ENCODE measurements at regions not wholly inside any gene's neighbourhood (a gene's known extent, or its start where the extent isn't known, plus 50 kb on each side); places are given as distances from the start of the nearest gene placed in this dataset.

GRCh38 chr13:95474992-95475391 lies 77.5 kb upstream of the CLDN10 start:
- H3K4me1 ChIP-seq (ENCODE audit: control insufficient read depth, insufficient read depth, low read length), result peaks cover 5% of the 10 kb centered on the region
- H3K27ac ChIP-seq (ENCODE audit: low read length), result no peak overlapping the region
- H3K9me3 ChIP-seq (replicated peaks; ENCODE audit: control insufficient read depth, low read depth, low read length), result no peaks in the 10 kb centered on the region
- peaks cover 5% of the 10 kb centered on the region for H3K27me3 ChIP-seq (ENCODE audit: control insufficient read depth, insufficient read depth, low read length)
- no peak overlapping the region for H3K4me3 ChIP-seq (ENCODE audit: low read length)
- DNase-seq, result no peak
- H3K36me3 ChIP-seq (ENCODE audit: control insufficient read depth, insufficient read depth, low read length), result no peaks in the 10 kb centered on the region
- WGBS (ENCODE audit: insufficient coverage), result 70% methylated on average over 1 of the region's 3 CpGs

- H3K9me3 ChIP-seq (replicated peaks; ENCODE audit: control insufficient read depth, low read depth, low read length), result no peaks in the 10 kb centered on the region
- H3K4me3 ChIP-seq (ENCODE audit: low read length), result no peak overlapping the region
- no peaks in the 10 kb centered on the region for H3K36me3 ChIP-seq (ENCODE audit: control insufficient read depth, insufficient read depth, low read length)
- H3K27ac ChIP-seq (ENCODE audit: low read length), result no peak overlapping the region
- peaks cover 5% of the 10 kb centered on the region for H3K27me3 ChIP-seq (ENCODE audit: control insufficient read depth, insufficient read depth, low read length)
- peaks cover 5% of the 10 kb centered on the region for H3K4me1 ChIP-seq (ENCODE audit: control insufficient read depth, insufficient read depth, low read length)
- DNase-seq, result no peak
- WGBS (ENCODE audit: insufficient coverage), result 71% methylated on average over 6 of the region's 6 CpGs
Observed at GRCh38 chr13:95477187-95477586, 75.3 kb upstream of the CLDN10 start.

- WGBS (ENCODE audit: insufficient coverage), result no CpG with 5 or more reads among the region's 2 CpGs
- Histone ChIP-seq H3K4me3 (ENCODE audit: low read length) (no peak overlapping the region), H3K27me3 (ENCODE audit: control insufficient read depth, insufficient read depth, low read length) (peaks cover 3% of the 10 kb centered on the region), H3K9me3 (replicated peaks; ENCODE audit: control insufficient read depth, low read depth, low read length) (no peaks in the 10 kb centered on the region), H3K4me1 (ENCODE audit: control insufficient read depth, insufficient read depth, low read length) (peaks cover 5% of the 10 kb centered on the region), H3K27ac (ENCODE audit: low read length) (no peak overlapping the region), H3K36me3 (ENCODE audit: control insufficient read depth, insufficient read depth, low read length) (no peaks in the 10 kb centered on the region)
- no peak for DNase-seq
Observed at GRCh38 chr13:95479731-95480130, 72.8 kb upstream of the CLDN10 start.

GRCh38 chr13:95480131-95480545 lies 72.4 kb upstream of the CLDN10 start:
- no peak overlapping the region for H3K4me3 ChIP-seq (ENCODE audit: low read length)
- WGBS (ENCODE audit: insufficient coverage), result no CpG with 5 or more reads among the region's 7 CpGs
- peak; percentile 42 for DNase-seq
- H3K27me3 ChIP-seq (ENCODE audit: control insufficient read depth, insufficient read depth, low read length), result peaks cover 3% of the 10 kb centered on the region
- H3K4me1 ChIP-seq (ENCODE audit: control insufficient read depth, insufficient read depth, low read length), result peaks cover 5% of the 10 kb centered on the region
- H3K9me3 ChIP-seq (replicated peaks; ENCODE audit: control insufficient read depth, low read depth, low read length), result no peaks in the 10 kb centered on the region
- no peaks in the 10 kb centered on the region for H3K36me3 ChIP-seq (ENCODE audit: control insufficient read depth, insufficient read depth, low read length)
- no peak overlapping the region for H3K27ac ChIP-seq (ENCODE audit: low read length)

- WGBS (ENCODE audit: insufficient coverage), result no CpG with 5 or more reads among the region's 7 CpGs
- H3K27ac ChIP-seq (ENCODE audit: low read length), result no peak overlapping the region
Observed at GRCh38 chr13:95480791-95481780, 71.4 kb upstream of the CLDN10 start.

GRCh38 chr13:95484052-95484451 lies 68.5 kb upstream of the CLDN10 start:
- no peaks in the 10 kb centered on the region for H3K36me3 ChIP-seq (ENCODE audit: control insufficient read depth, insufficient read depth, low read length)
- no peak for DNase-seq
- no peaks in the 10 kb centered on the region for H3K4me1 ChIP-seq (ENCODE audit: control insufficient read depth, insufficient read depth, low read length)
- H3K27ac ChIP-seq (ENCODE audit: low read length), result no peak overlapping the region
- H3K9me3 ChIP-seq (replicated peaks; ENCODE audit: control insufficient read depth, low read depth, low read length), result no peaks in the 10 kb centered on the region
- WGBS (ENCODE audit: insufficient coverage), result no CpG with 5 or more reads among the region's 1 CpG
- H3K4me3 ChIP-seq (ENCODE audit: low read length), result no peak overlapping the region
- no peaks in the 10 kb centered on the region for H3K27me3 ChIP-seq (ENCODE audit: control insufficient read depth, insufficient read depth, low read length)

More at GRCh38 chr13:95480791-95481780, 71.4 kb upstream of the CLDN10 start:
- DNase-seq, result no peak
- Histone ChIP-seq H3K27me3 (ENCODE audit: control insufficient read depth, insufficient read depth, low read length) (peaks cover 3% of the 10 kb centered on the region), H3K36me3 (ENCODE audit: control insufficient read depth, insufficient read depth, low read length) (no peaks in the 10 kb centered on the region), H3K4me1 (ENCODE audit: control insufficient read depth, insufficient read depth, low read length) (peaks cover 5% of the 10 kb centered on the region), H3K9me3 (replicated peaks; ENCODE audit: control insufficient read depth, low read depth, low read length) (no peaks in the 10 kb centered on the region), H3K4me3 (ENCODE audit: low read length) (no peak overlapping the region)

GRCh38 chr13:95485045-95485517 lies 67.4 kb upstream of the CLDN10 start:
- no peaks in the 10 kb centered on the region for H3K36me3 ChIP-seq (ENCODE audit: control insufficient read depth, insufficient read depth, low read length)
- DNase-seq, result no peak
- H3K4me3 ChIP-seq (ENCODE audit: low read length), result no peak overlapping the region
- no peaks in the 10 kb centered on the region for H3K4me1 ChIP-seq (ENCODE audit: control insufficient read depth, insufficient read depth, low read length)
- H3K9me3 ChIP-seq (replicated peaks; ENCODE audit: control insufficient read depth, low read depth, low read length), result no peaks in the 10 kb centered on the region
- H3K27me3 ChIP-seq (ENCODE audit: control insufficient read depth, insufficient read depth, low read length), result no peaks in the 10 kb centered on the region
- 42% methylated on average over 3 of the region's 5 CpGs for WGBS (ENCODE audit: insufficient coverage)
- no peak overlapping the region for H3K27ac ChIP-seq (ENCODE audit: low read length)

- Histone ChIP-seq H3K36me3 (ENCODE audit: control insufficient read depth, insufficient read depth, low read length) (no peaks in the 10 kb centered on the region), H3K9me3 (replicated peaks; ENCODE audit: control insufficient read depth, low read depth, low read length) (no peaks in the 10 kb centered on the region), H3K27me3 (ENCODE audit: control insufficient read depth, insufficient read depth, low read length) (no peaks in the 10 kb centered on the region), H3K27ac (ENCODE audit: low read length) (no peak overlapping the region), H3K4me1 (ENCODE audit: control insufficient read depth, insufficient read depth, low read length) (no peaks in the 10 kb centered on the region), H3K4me3 (ENCODE audit: low read length) (no peak overlapping the region)
- 83% methylated on average over 3 of the region's 3 CpGs for WGBS (ENCODE audit: insufficient coverage)
- DNase-seq, result no peak
Observed at GRCh38 chr13:95485518-95486144, 66.9 kb upstream of the CLDN10 start.

- no peaks in the 10 kb centered on the region for H3K4me1 ChIP-seq (ENCODE audit: control insufficient read depth, insufficient read depth, low read length)
- peaks cover 5% of the 10 kb centered on the region for H3K9me3 ChIP-seq (replicated peaks; ENCODE audit: control insufficient read depth, low read depth, low read length)
- WGBS (ENCODE audit: insufficient coverage), result no CpG with 5 or more reads among the region's 8 CpGs
- no peak overlapping the region for H3K27ac ChIP-seq (ENCODE audit: low read length)
- no peak for DNase-seq
- H3K27me3 ChIP-seq (ENCODE audit: control insufficient read depth, insufficient read depth, low read length), result no peaks in the 10 kb centered on the region
- no peaks in the 10 kb centered on the region for H3K36me3 ChIP-seq (ENCODE audit: control insufficient read depth, insufficient read depth, low read length)
- H3K4me3 ChIP-seq (ENCODE audit: low read length), result no peak overlapping the region
Observed at GRCh38 chr13:95492044-95492801, 60.3 kb upstream of the CLDN10 start.

All from muscle of leg (tissue), 3 donors.